GM18498 (cell line): ENCODE measurements at regions not wholly inside any gene's neighbourhood (a gene's known extent, or its start where the extent isn't known, plus 50 kb on each side); places are given as distances from the start of the nearest gene placed in this dataset.
"Not testable (repeated sequence)": the region's sequence is repeated elsewhere in the genome, so short reads cannot be mapped to it uniquely, and the experiment has no call there.

Experiments
- ATAC-seq: cut with Tn5 transposase; IDR thresholded peaks from one replicate; pipeline ENCODE4 v1.9.1; 2021; ENCODE audit warnings: mild to moderate bottlenecking, moderate library complexity; ENCODE audit not compliant: unreplicated experiment

GRCh38 chr13:105762096-105762495, 773.4 kb downstream of the EFNB2 start:
- ATAC-seq: no peak

DNA sequence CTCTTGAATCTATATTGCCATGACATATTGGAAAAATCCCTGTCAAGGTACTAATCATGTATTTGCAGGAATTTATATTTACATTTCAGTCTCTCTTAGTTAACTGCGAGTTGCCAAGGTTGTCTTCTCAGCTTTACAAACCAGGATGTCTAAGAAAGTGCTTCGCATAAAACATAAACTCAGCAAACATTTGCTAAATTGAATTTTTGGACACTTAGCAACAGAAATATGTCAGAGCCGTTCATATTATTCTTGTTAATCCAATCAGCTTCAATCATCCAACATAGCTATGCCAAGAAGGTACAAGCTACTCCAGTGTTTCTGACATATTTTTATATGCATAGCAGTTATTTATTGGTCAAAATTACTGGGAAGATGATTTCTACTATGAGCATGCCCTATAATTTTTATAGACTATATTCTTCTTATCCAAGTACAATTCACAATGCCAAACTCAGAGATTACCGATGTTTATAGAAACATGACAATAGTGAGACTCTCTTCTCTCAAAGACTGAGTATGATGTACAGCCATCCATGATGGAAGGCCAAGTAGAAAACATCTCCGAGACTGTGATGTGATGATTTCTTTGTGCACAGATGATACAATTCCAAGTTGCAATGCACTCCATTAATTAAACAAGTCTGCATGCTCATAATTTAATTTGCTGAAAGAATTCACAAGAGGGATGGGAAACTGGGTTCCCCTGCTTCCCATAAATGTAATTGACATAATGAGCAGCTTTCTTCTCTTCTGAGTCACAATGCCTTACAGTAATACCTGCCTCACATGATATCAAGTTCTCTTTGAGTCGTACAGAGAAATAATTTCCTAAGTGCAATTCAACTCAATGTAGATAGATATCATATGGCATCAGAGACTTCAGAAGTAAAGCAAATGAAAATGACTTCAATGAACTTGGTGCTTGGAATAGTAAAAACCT, 776.3 kb downstream of the EFNB2 start:
- no peak for ATAC-seq

DNA sequence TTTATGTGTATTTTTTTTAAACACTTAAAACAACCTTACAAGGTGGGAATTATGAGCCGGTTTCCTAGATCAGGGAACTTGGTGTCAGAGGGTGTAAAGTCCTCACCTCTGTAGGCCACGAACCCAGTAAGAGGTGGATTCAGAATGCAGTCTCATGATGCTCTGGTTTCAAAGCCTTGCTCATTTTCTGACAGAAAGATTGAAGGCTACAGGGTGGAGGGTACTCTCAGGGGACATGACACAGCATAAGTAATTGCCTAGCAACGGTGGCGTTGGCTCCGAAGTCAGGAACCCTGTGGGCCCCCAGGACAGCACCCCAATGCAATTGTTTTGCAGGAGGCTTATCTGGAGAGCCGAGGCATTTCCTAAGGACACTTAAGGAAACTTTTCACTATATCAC, 794.7 kb downstream of the EFNB2 start:
- ATAC-seq: no peak

DNA sequence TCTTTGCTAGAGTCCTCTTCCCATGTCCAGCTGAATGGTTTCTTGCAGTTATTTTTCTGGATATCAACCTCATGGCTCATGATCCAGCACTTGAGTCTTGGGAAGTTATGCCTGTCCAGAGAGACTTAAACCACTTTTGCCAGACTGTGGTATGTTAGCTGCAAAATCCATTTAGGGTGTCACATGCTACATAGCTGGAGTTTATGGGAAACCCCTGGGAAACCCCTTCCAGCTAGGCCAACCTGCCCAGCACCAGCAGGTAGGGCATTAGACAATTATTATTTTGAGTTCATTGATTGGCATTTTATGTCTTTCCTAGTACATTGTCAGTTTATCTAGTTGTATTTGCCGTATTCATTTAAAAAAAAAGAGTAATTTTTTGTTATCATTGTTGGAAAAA, 797.8 kb downstream of the EFNB2 start:
- ATAC-seq: no peak

GRCh38 chr13:105735281-105735680, 800.2 kb downstream of the EFNB2 start:
- ATAC-seq: no peak

GRCh38 chr13:105732806-105733529, 802.5 kb downstream of the EFNB2 start:
- no peak for ATAC-seq

GRCh38 chr13:105725887-105726286, 809.6 kb downstream of the EFNB2 start:
- ATAC-seq: no peak

GRCh38 chr13:105721016-105721415, 814.4 kb downstream of the EFNB2 start:
- no peak for ATAC-seq

DNA sequence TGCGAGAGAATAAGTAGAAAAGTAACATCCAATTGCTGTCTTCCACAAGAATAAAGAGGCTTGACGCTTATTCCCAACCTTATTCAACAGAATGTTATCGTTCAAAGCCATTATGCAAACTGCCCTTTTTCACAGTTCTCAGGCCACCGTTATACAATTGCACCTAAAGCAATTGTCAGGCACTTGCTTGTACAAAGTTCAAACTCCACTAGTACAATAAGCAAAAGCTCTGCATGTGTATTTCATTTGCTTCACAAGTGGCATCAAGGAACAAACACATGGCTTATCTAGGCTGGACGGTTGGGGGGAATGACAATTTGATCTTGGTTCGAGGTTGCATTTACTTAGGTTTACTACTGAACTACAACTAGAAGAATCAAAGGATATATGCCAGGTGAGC, 815.6 kb downstream of the EFNB2 start:
- ATAC-seq: no peak

DNA sequence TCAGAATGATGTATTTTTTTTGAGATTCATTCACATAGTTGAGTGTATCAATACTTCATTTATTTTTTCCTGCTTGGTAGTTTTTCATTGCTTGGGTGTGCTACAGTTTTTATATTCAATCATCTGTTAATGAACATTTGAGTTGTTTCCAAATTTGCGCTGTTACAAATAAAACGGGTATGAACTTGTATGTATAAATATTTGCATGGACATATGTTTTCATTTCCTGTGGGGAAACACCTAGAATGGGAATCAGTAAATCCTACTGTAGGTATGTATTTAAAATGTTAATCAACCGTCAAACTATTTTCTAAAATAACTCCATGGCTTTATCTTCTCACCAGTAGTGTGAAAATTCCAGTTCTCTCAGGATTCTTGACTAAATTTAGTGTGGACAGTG, 826.3 kb downstream of the EFNB2 start:
- ATAC-seq: no peak

- no peak for ATAC-seq
Measured at GRCh38 chr13:105703843-105704242, 831.6 kb downstream of the EFNB2 start.

- no peak for ATAC-seq
Measured at GRCh38 chr13:105702441-105702840, 833.0 kb downstream of the EFNB2 start.

DNA sequence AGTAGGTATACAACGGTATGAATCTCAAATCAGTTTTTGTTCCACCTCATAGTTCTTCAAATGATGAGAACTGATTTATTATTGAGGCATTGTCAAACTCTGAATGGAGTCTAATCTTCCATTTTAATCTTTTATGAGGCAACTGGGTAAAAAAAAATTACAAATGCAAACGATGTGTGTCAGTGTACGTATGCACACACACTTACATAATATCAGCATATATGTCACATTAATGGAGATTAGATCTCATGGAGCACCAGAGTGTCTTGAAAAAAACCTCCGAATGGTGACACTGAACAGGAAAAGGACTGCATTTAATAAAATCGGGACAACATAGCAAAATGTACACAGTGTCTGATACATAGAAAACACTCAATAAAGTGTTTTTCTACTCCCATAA, 842.7 kb downstream of the EFNB2 start:
- no peak for ATAC-seq

DNA sequence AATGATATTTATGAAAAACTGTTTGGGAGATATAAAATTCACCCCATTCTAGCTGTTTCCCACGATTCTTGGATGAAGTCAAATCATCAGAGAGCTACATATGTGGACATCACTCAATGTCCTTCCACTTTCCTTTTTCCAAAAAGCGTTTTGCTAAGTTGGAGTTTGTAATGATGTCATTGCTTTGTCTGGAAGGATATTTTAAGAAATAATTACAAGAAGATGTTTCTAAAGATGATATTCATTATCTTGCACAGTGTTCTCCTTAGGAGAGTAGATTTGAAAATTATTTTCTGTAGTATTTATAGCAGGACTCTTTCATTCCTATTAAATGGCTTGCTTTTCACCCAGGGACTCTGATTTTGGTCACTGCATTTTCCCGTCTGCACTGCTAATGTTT, 851.2 kb downstream of the EFNB2 start:
- ATAC-seq: no peak

DNA sequence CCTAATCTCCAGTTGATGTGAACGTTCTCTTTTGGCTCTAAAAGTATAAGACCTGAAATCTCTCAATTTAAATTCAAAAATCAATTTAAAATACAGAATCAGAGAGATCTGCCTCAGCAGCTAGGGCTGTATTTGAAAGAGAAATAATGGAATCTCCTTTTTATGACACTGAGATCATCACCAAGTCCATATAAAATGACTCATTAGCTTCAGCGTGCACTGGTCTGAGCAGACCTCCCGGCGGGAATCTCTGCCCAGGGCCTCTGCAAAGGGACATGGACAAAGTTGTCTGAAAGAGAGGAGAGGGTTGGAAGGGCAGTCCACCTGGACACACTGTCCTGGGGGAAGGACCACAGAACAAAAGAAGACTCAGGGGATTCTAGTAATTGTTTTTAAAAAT, 855.6 kb downstream of the EFNB2 start:
- ATAC-seq: no peak

- no peak for ATAC-seq
Measured at GRCh38 chr13:105678072-105678471, 857.4 kb downstream of the EFNB2 start.

- no peak for ATAC-seq
Measured at GRCh38 chr13:105672881-105673280, 862.6 kb downstream of the EFNB2 start.

DNA sequence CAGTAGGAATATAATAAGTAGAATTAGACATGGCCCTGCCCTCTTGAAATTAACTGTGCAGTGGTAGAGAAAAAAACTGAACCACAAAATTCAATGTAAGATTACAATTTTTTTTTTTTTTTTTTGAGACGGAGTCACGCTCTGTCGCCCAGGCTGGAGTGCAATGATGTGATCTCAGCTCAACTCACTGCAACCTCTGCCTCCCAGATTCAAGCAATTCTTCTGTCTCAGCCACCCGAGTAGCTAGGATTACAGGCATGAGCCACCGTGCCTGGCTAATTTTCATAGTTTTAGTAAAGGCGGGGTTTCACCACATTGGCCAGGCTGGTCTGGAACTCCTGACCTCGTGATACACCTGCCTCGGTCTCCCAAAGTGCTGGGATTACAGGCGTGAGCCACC, 864.3 kb downstream of the EFNB2 start:
- ATAC-seq: not testable (repeated sequence)

DNA sequence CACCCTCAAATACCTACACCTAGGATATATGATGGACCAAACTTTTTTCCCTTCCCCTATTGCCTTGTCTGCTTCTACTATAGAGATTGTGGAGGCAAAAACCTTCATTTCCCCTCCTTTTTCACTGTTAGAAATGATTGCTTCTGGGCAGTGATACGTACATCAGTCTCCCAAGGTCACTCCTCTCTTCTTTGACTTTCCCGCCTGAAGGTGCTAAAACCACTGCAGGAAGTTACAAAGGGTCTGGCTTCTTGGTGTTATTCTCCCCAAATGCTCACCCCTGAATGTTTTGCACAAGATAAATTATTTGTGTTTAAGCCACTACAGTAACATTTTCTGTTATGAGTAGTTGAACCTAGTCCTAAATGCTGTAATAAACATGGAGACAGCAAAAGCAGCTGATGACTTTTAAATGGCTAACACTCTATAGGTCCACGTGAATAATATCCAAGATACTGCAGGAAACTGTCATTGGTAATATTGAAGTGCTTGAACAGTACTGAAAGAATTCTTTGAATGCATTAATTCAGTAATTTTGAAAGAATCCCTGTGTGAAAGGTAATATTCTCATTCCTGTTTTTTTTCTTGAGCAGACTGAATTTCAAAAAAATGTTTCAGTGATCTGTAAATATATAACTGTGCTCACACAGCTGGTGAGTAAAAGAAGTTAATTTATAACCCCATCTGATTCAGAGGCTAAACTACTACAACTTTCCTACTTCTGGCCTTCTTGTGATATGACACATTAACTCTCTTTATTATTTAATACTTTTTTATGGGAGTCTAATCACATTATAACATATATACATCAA, 865.1 kb downstream of the EFNB2 start:
- no peak for ATAC-seq

GRCh38 chr13:105665284-105665683, 870.2 kb downstream of the EFNB2 start:
- ATAC-seq: no peak

DNA sequence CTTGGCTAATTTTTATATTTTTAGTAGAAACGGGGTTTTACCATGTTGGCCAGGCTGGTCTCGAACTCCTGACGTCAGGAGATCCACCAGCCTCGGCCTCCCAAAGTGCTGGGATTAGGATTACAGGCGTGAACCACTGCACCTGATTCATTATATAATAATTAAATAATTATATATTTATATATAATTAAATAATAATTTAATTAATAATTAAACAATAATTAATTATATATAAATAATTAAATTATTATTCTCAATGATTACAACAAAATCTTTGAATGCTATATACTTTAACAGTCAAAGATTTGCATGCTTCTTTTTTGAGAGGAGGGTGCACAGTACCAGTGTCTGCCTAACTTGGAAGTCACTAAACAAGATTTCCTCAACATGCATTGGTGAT, 872.3 kb downstream of the EFNB2 start:
- ATAC-seq: no peak
